K562 (cell line): ENCODE measurements at regions not wholly inside any gene's neighbourhood (a gene's known extent, or its start where the extent isn't known, plus 50 kb on each side); places are given as distances from the start of the nearest gene placed in this dataset.

Experiments
- ATAC-seq: fragments of 200-7000 bp; cut with Tn5 transposase; 3 replicates; pipeline ENCODE4 v1.9.1; 2020; ENCODE audit warnings: moderate library complexity
- BruUV-seq: library from RNA; stranded (reverse); fragments of 400-500 nt; replicated peaks from 2 replicates; lab custom pipeline; 2021; lab: Mats Ljungman, UMichigan
- CTCF ChIA-PET: fragments of 300-600 bp; formaldehyde crosslinking; extraction: SDS; loops from one replicate; lab custom pipeline; 2021; ENCODE audit warnings: low intra/inter-chr PET ratio; lab: Yijun Ruan, JAX
- POLR2A ChIA-PET: fragments of 300-600, 350-650 bp; sonication (Branson Sonifier 250); formaldehyde crosslinking; extraction: SDS; loops from one replicate; lab custom pipeline; 2021; ENCODE audit warnings: antibody characterized with exemption, inconsistent platforms; lab: Yijun Ruan, JAX
- DNase-seq, 4 experiments: peaks; one replicate each; pipeline versions ENCODE4 v3.0.0 to v3.0.0-alpha.2; 2011 to 2018; ENCODE audit warnings: low spot score in 3 of 4, mixed read lengths in 3 of 4; ENCODE audit errors: extremely low read depth in 1 of 4
- FAIRE-seq: peaks from 2 replicates; lab custom pipeline; 2011; peaks lifted over from hg19 to GRCh38; lab: Jason Lieb, UNC
- H2AFZ ChIP-seq: 2 replicates; pipeline ENCODE4 v1.6.0; 2011; ENCODE audit warnings: low read depth, low read length, control low read depth, inconsistent platforms
- H3K27ac ChIP-seq: fragments of 200-600 bp; 3 replicates; pipeline ENCODE4 v1.8.0; 2011; ENCODE audit warnings: low read depth, mild to moderate bottlenecking, control low read depth, inconsistent platforms, low read length, moderate library complexity, mixed read lengths; ENCODE audit errors: extremely low read depth
- H3K27me3 ChIP-seq, 2 experiments: fragments of 300-600 bp in 1 of 2; 2 replicates in 1 of 2; 3 replicates in 1 of 2; pipeline versions ENCODE4 v1.6.0 to v1.8.0; 2011; ENCODE audit warnings: inconsistent platforms in 2 of 2, low read length in 2 of 2, mild to moderate bottlenecking in 1 of 2, mixed read lengths in 1 of 2, moderate library complexity in 1 of 2; ENCODE audit not compliant: control insufficient read depth in 2 of 2, insufficient read depth in 2 of 2
- H3K36me3 ChIP-seq: fragments of 300-600 bp; 3 replicates; pipeline ENCODE4 v1.8.0; 2011; ENCODE audit warnings: mild to moderate bottlenecking, low read length, inconsistent platforms; ENCODE audit not compliant: control insufficient read depth, insufficient read depth
- H3K4me1 ChIP-seq, 2 experiments: fragments of 200-600 bp in 1 of 2; replicated peaks in 1 of 2; 2 replicates in 1 of 2; 3 replicates in 1 of 2; pipeline versions ENCODE4 v1.5.1 to v1.8.0; 2011; ENCODE audit warnings: inconsistent platforms in 2 of 2, low read length in 2 of 2, mild to moderate bottlenecking in 1 of 2, mixed read lengths in 1 of 2, moderate library complexity in 1 of 2; ENCODE audit not compliant: control insufficient read depth in 2 of 2, insufficient read depth in 2 of 2
- H3K4me2 ChIP-seq: 2 replicates; pipeline ENCODE4 v1.6.1; 2011; ENCODE audit warnings: low read length, control low read depth, inconsistent platforms, mixed read lengths; ENCODE audit not compliant: insufficient read depth
- H3K4me3 ChIP-seq: fragments of 200-600 bp; sonication (generic), shearing (Covaris generic); 2 replicates; pipeline ENCODE4 v1.5.1; 2016; ENCODE audit warnings: control low read depth, inconsistent platforms
- H3K79me2 ChIP-seq: fragments of 200-600 bp; 3 replicates; pipeline ENCODE4 v1.8.0; 2011; ENCODE audit warnings: low read length, inconsistent platforms; ENCODE audit not compliant: control insufficient read depth, insufficient read depth
- H3K9ac ChIP-seq, 2 experiments: 2 replicates each; pipeline versions ENCODE4 v1.6.0 to v1.6.1; 2011; ENCODE audit warnings: low read depth in 2 of 2, low read length in 2 of 2, control low read depth in 1 of 2, inconsistent platforms in 1 of 2, mild to moderate bottlenecking in 1 of 2, mixed read lengths in 1 of 2; ENCODE audit not compliant: insufficient read depth in 1 of 2
- H3K9me1 ChIP-seq: one replicate; pipeline ENCODE4 v1.6.0; 2011; ENCODE audit warnings: inconsistent platforms, mild to moderate bottlenecking, low read length, moderate library complexity; ENCODE audit not compliant: control insufficient read depth, insufficient read depth
- H3K9me3 ChIP-seq: replicated peaks from 2 replicates; pipeline ENCODE4 v1.5.1; 2011; ENCODE audit warnings: low read depth, low read length, inconsistent platforms; ENCODE audit not compliant: control insufficient read depth, insufficient read depth
- H4K20me1 ChIP-seq: replicated peaks from 2 replicates; pipeline ENCODE4 v1.6.1; 2011; ENCODE audit warnings: low read length, inconsistent platforms, mixed read lengths; ENCODE audit not compliant: control insufficient read depth, insufficient read depth
- ARID1B ChIP-seq: fragments of 450-650 bp; IDR thresholded peaks from 2 replicates; pipeline ENCODE4 v1.6.1; 2016; ENCODE audit warnings: antibody characterized with exemption, mild to moderate bottlenecking, inconsistent platforms
- BDP1 ChIP-seq: IDR thresholded peaks from 3 replicates; pipeline ENCODE4 v1.6.1; 2011; ENCODE audit not compliant: insufficient read length, insufficient read depth
- CBX5 ChIP-seq: IDR thresholded peaks from 2 replicates; pipeline ENCODE4 v1.6.1; 2014; ENCODE audit warnings: low read depth, borderline replicate concordance
- DNMT1 ChIP-seq: fragments of 450-650 bp; IDR thresholded peaks from 2 replicates; pipeline ENCODE4 v1.6.1; 2016; ENCODE audit warnings: antibody characterized with exemption, mild to moderate bottlenecking
- ILF3 ChIP-seq: fragments of 450-650 bp; IDR thresholded peaks from 2 replicates; pipeline ENCODE4 v1.6.1; 2018; ENCODE audit warnings: antibody characterized with exemption, mild to moderate bottlenecking, moderate library complexity, borderline replicate concordance
- SNRNP70 ChIP-seq: fragments of 200-400 bp; formaldehyde crosslinking; optimal IDR thresholded peaks from 2 replicates; pipeline ENCODE3; 2017; ENCODE audit warnings: low read depth, low read length
- TRIM28 ChIP-seq: fragments of 450-650 bp; IDR thresholded peaks from 2 replicates; pipeline ENCODE4 v1.6.1; 2017
- ZNF197 ChIP-seq: fragments of 200-800 bp; sonication (Bioruptor generic); IDR thresholded peaks from 2 replicates; pipeline ENCODE4 v1.6.1; 2016; ENCODE audit warnings: low read depth, missing genetic modification characterization, missing compliant biosample characterization
- ZNF408 ChIP-seq: fragments of 250-450 bp; sonication (Bioruptor Pico); IDR thresholded peaks from 2 replicates; pipeline ENCODE4 v1.4.0; 2020; ENCODE audit warnings: low read depth, mild to moderate bottlenecking, moderate library complexity
- WGBS: fragments of 100-300 bp; shearing (Covaris generic); methylation state at CpG from one replicate; pipeline ENCODE4 v1.1.6; 2016; ENCODE audit warnings: low coverage, mixed read lengths; ENCODE audit not compliant: insufficient coverage; ENCODE audit errors: missing lambda C conversion rate; 5-methylcytosine and 5-hydroxymethylcytosine counted together
- in situ Hi-C: fragments of 300-500 bp; cut with MboI; formaldehyde crosslinking; loops from 4 replicates; pipeline ENCODE4 v1.15.0; 2018; ENCODE audit warnings: inconsistent platforms, mixed read lengths
- intact Hi-C: fragments of 100-400 bp; cut with micrococcal nuclease; formaldehyde crosslinking; loops from 2 replicates; pipeline ENCODE4 v1.14.2; 2022
- TF ChIP-seq, protein P1 (sequence below): fragments of 250-450 bp; sonication (Bioruptor Pico); IDR thresholded peaks from 2 replicates; pipeline ENCODE4 v1.5.0; 2021; ENCODE audit warnings: mild to moderate bottlenecking, moderate library complexity
- TF ChIP-seq, protein P2 (sequence below), 2 experiments: fragments of 450-650 bp in 1 of 2; sonication (generic) in 1 of 2; formaldehyde crosslinking; conservative IDR thresholded peaks; 2 replicates each; pipeline versions ENCODE4 v1.4.0 to v1.8.1; 2020 to 2022; ENCODE audit warnings: mild to moderate bottlenecking in 1 of 2, missing genetic modification reagents in 1 of 2

DNA sequence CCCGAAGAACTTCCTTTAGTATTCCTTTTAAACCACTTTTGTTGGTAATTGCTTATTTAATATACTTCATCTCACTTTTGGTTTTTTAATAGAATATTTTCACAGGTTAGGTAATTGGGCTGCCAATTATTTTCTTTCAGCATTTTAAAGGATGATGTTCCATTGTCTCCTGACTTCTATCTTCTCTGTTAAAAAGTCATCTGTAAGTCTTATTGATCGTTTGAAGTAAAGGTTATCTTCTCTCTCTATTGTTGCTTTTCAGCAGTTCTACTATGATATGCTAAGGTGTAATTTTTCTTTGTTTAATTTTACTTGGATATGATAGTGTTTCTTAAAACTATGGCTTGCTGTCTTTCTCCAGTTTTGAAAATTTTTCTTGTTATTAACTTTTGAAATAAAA, 307.5 kb downstream of the MAP2K4 start:
- H3K4me3 ChIP-seq: no peak overlapping the region
- in situ Hi-C loops: no loop called here
- H3K79me2 ChIP-seq: no peaks in the 10 kb centered on the region
- ChIA-PET POLR2A (no interaction called here), CTCF (no interaction called here)
- intact Hi-C loops: no loop called here
- H3K9me3 ChIP-seq: no peaks in the 10 kb centered on the region
- 0% methylated on average over 2 of the region's 2 CpGs for WGBS
- FAIRE-seq: no peak
- no TSS peak for BruUV-seq
- no peak overlapping the region for H3K9ac ChIP-seq
- H3K27ac ChIP-seq: no peak overlapping the region
- no peak for ATAC-seq
- H2AFZ ChIP-seq: no peak overlapping the region
- TF ChIP-seq DNMT1 (no peak), BDP1 (no peak), CBX5 (0 out of 2 replicates have a peak, but pooled peaks have one; percentile 24), ZNF408 (CRISPR knock-in tag) (no peak), TRIM28 (peak; percentile 69; the same call in 1 of the 2 replicates)
- no peaks in the 10 kb centered on the region for H3K27me3 ChIP-seq
- no peaks in the 10 kb centered on the region for H3K4me1 ChIP-seq
- no peaks in the 10 kb centered on the region for H4K20me1 ChIP-seq
- no peaks in the 10 kb centered on the region for H3K36me3 ChIP-seq
- H3K4me2 ChIP-seq: no peak overlapping the region
- H3K9me1 ChIP-seq: no peaks in the 10 kb centered on the region
- no peak for DNase-seq

DNA sequence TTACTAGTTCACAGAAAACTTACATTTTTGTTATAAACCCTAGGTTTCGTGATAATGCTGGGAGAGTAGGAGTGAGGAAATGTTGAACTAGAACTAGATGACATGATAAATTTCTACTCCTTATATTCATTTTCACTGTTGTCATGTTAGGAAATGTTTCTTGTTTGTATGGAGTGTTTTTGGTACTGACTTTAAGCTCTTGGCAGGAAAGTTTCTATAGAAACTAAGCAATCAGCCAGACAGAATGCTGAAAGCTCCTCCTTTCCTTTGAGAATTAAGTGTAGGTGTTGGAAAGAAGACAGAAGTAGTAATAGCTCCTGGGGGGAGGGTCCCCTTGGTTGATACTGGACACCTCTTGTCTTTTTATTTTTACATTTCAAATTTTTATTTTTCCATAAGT, 309.8 kb downstream of the MAP2K4 start:
- no TSS peak for BruUV-seq
- H3K9me1 ChIP-seq: no peaks in the 10 kb centered on the region
- TF ChIP-seq, protein P1, sequence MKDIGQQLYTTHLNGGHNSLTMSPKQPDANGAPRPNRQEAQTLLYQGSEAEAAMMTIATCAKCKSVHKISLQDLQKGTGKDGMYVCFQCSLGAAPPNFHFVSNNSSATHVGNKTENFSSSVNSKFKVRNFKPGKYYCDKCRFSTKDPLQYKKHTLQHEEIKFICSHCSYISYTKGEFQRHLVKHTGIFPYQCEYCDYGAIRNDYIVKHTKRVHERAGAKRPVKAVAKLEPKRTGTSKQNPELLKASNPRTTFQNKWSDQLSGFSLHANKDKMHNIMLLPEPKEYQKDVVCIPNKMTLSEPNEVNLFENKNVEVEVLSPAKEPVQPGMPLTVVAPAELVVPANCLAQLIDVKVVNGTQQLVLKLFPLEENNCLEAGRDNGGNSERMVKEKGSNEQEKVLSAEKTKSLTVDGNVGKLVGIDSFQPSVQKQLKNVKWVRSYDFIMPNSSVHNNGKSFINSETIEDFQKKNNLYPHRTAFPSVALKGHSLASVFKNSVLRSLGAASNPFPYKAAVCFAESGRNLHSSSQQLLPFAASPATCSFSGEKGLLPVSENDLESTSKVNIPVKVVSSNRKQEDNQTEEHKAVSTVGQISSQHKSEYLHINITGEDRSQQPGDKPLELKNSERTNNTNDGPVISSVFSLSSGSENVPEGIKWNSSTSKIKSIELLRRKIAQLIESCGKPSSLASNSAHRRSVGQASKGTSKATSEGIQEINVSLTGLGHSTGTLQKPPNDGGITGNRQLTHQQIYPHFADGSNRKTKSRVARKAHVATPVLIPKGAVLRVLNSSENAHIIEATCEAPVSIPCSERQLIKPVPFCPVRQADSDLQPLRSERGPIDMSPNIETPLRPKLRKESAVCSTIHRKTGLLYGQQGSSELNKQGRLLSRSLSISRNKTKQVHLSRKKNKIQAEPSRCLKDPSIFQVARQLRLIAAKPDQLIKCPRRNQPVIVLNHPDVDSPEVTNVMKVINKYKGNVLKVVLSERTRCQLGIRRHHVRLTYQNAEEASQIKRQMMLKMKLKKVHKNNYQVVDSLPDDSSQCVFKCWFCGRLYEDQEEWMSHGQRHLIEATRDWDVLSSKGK (CRISPR knock-in tag): no peak
- TF ChIP-seq ZNF197 (no peak), ILF3 (no peak), SNRNP70 (no peak), ARID1B (no peak), BDP1 (no peak)
- TF ChIP-seq, protein P2, sequence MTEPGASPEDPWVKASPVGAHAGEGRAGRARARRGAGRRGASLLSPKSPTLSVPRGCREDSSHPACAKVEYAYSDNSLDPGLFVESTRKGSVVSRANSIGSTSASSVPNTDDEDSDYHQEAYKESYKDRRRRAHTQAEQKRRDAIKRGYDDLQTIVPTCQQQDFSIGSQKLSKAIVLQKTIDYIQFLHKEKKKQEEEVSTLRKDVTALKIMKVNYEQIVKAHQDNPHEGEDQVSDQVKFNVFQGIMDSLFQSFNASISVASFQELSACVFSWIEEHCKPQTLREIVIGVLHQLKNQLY (CRISPR knock-in tag; conservative IDR thresholded peaks at IDR 0.05): no peak

More for the DNA sequence above, 309.8 kb downstream of the MAP2K4 start:
- CTCF ChIA-PET: no interaction called here
- no peak overlapping the region for H3K4me3 ChIP-seq
- H3K4me1 ChIP-seq: no peaks in the 10 kb centered on the region
- in situ Hi-C loops: no loop called here
- no peak overlapping the region for H2AFZ ChIP-seq
- WGBS: 0% methylated on average over 1 of the region's 1 CpG
- no peaks in the 10 kb centered on the region for H3K79me2 ChIP-seq
- no peaks in the 10 kb centered on the region for H3K36me3 ChIP-seq
- no peaks in the 10 kb centered on the region for H3K9me3 ChIP-seq
- ATAC-seq (no peak), DNase-seq (no peak), FAIRE-seq (no peak)
- H3K27me3 ChIP-seq: no peaks in the 10 kb centered on the region
- H4K20me1 ChIP-seq: no peaks in the 10 kb centered on the region
- H3K27ac ChIP-seq: no peak overlapping the region
- no peak overlapping the region for H3K9ac ChIP-seq
- intact Hi-C loops: no loop called here
- H3K4me2 ChIP-seq: no peak overlapping the region
- POLR2A ChIA-PET: no interaction called here
